Prostate gland (tissue), 2 donors: ENCODE measurements at regions not wholly inside any gene's neighbourhood (a gene's known extent, or its start where the extent isn't known, plus 50 kb on each side); places are given as distances from the start of the nearest gene placed in this dataset.

Experiments used
- DNase-seq: peaks from one replicate; pipeline ENCODE4 v3.0.0-alpha.2; 2019; ENCODE audit warnings: low spot score
- H3K27ac ChIP-seq, 2 donors: fragments of 200-600 bp; sonication (generic); 2 replicates each; pipeline ENCODE4 v1.5.1; 2017 to 2019
- H3K27me3 ChIP-seq: fragments of 200-600 bp; sonication (generic); replicated peaks from 2 replicates; pipeline ENCODE4 v1.5.1; 2019; ENCODE audit not compliant: insufficient read depth
- H3K36me3 ChIP-seq, 2 donors: fragments of 200-600 bp; sonication (generic); 1 replicate in 1 of 2; 2 replicates in 1 of 2; pipeline versions ENCODE4 v1.5.1 to v1.8.1; 2017 to 2019
- H3K4me1 ChIP-seq: fragments of 200-600 bp; sonication (generic); replicated peaks from 2 replicates; pipeline ENCODE4 v1.5.1; 2019
- H3K4me3 ChIP-seq, 2 donors: fragments of 200-600 bp; sonication (generic); 2 replicates each; pipeline ENCODE4 v1.5.1; 2017 to 2019
- H3K9me3 ChIP-seq: fragments of 200-600 bp; sonication (generic); 2 replicates; pipeline ENCODE4 v1.5.1; 2017
- CTCF ChIP-seq, 4 experiments: fragments of 200-600 bp in 2 of 4; fragments of 450-650 bp in 2 of 4; sonication (generic) in 2 of 4; IDR thresholded peaks; 1 replicate in 3 of 4; 2 replicates in 1 of 4; pipeline ENCODE4 v1.5.1; 2016 to 2019; ENCODE audit warnings: antibody characterized with exemption in 4 of 4, mild to moderate bottlenecking in 2 of 4, moderate library complexity in 2 of 4
- POLR2A ChIP-seq: fragments of 450-650 bp; IDR thresholded peaks from one replicate; pipeline ENCODE4 v1.6.1; 2016; ENCODE audit warnings: antibody characterized with exemption, mild to moderate bottlenecking
- POLR2AphosphoS5 ChIP-seq: sonication (generic); formaldehyde crosslinking; IDR thresholded peaks from one replicate; pipeline ENCODE4 v1.6.1; 2017; ENCODE audit warnings: antibody characterized with exemption
- WGBS: methylation state at CpG from one replicate; pipeline ENCODE4 v1.1.5; 2018; 5-methylcytosine and 5-hydroxymethylcytosine counted together
- intact Hi-C: fragments of 100-400 bp; cut with DNase I; formaldehyde crosslinking; loops from one replicate; pipeline ENCODE4 v1.14.2; 2022

DNA sequence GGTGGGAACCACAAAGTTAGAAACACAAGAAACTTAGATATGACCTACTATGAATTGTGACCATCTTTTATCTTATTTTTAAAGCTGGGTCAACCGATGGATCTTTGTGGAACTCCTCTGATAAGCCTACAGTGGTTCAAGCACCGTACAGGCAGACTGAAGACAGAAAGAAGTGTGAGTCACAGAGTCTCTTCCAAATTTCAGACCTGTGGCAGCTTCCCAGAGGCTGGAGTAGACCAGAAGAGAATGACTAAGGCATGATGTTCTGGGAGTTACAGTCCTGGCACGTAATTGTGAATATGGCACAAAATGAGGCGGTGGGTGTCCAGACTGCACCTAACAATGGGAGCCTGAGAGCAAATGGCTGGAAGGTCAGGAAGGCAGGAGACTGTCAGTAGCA lies 70.0 kb downstream of the LMO4 start:
- WGBS = 86% methylated on average over 4 of the region's 4 CpGs
- DNase-seq = no peak
- H3K4me3 ChIP-seq = no peak overlapping the region
- TF ChIP-seq CTCF (IDR thresholded peaks at IDR 0.05) = no peak
- no peak for TF ChIP-seq POLR2A
- TF ChIP-seq POLR2AphosphoS5 = no peak
- no peaks in the 10 kb centered on the region for H3K27me3 ChIP-seq
- no peaks in the 10 kb centered on the region for H3K9me3 ChIP-seq
- no peaks in the 10 kb centered on the region for H3K4me1 ChIP-seq
- intact Hi-C loops = no loop called here
- no peak overlapping the region for H3K27ac ChIP-seq
- no peaks in the 10 kb centered on the region for H3K36me3 ChIP-seq

- 65% methylated on average over 2 of the region's 2 CpGs for WGBS
- Histone ChIP-seq H3K9me3 (no peaks in the 10 kb centered on the region), H3K27me3 (no peaks in the 10 kb centered on the region), H3K36me3 (no peaks in the 10 kb centered on the region), H3K27ac (no peak overlapping the region), H3K4me3 (no peak overlapping the region), H3K4me1 (no peaks in the 10 kb centered on the region)
- TF ChIP-seq POLR2AphosphoS5 (no peak), CTCF (IDR thresholded peaks at IDR 0.05) (no peak), POLR2A (no peak)
- intact Hi-C loops = no loop called here
- no peak for DNase-seq
These were observed 70.6 kb downstream of the LMO4 start for GRCh38 chr1:87399264-87399663.

DNA sequence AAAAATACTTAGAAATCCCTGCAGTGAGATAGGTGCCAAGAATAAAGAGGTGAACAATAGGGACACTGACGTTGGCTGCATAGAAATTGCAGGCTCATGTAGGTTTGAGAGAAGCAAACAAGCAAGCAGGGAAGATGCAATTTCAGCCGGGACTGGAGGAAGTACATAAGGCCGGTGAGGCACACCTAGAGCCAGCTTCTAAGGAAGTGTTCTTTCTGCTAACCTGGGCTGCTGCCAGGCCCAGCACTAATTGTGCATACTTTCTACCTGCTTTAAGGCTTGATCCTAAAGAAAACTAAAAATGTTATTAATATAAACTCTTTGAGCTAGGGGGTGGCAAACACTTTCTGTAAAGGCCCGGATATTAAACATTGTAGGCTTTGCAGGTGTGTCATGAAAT lies 71.0 kb downstream of the LMO4 start:
- WGBS = 34% methylated on average over 4 of the region's 4 CpGs
- no peak for DNase-seq
- no peak overlapping the region for H3K27ac ChIP-seq

GRCh38 chr1:87400813-87401212 lies 72.1 kb downstream of the LMO4 start:
- intact Hi-C loops = no loop called here
- WGBS = 95% methylated on average over 1 of the region's 1 CpG

More for the DNA sequence above, 71.0 kb downstream of the LMO4 start:
- Histone ChIP-seq H3K36me3 (no peaks in the 10 kb centered on the region), H3K27me3 (no peaks in the 10 kb centered on the region), H3K4me1 (no peaks in the 10 kb centered on the region), H3K4me3 (no peak overlapping the region), H3K9me3 (no peaks in the 10 kb centered on the region)
- intact Hi-C loops = no loop called here
- TF ChIP-seq POLR2A (no peak), CTCF (IDR thresholded peaks at IDR 0.05) (no peak), POLR2AphosphoS5 (no peak)

More at GRCh38 chr1:87400813-87401212, 72.1 kb downstream of the LMO4 start:
- Histone ChIP-seq H3K9me3 (no peaks in the 10 kb centered on the region), H3K36me3 (no peaks in the 10 kb centered on the region), H3K4me3 (no peak overlapping the region), H3K4me1 (no peaks in the 10 kb centered on the region), H3K27me3 (no peaks in the 10 kb centered on the region), H3K27ac (no peak overlapping the region)
- TF ChIP-seq CTCF (IDR thresholded peaks at IDR 0.05) = no peak
- no peak for DNase-seq
